ENCODE measurements at regions not wholly inside any gene's neighbourhood (a gene's known extent, or its start where the extent isn't known, plus 50 kb on each side); places are given as distances from the start of the nearest gene placed in this dataset.

DNA sequence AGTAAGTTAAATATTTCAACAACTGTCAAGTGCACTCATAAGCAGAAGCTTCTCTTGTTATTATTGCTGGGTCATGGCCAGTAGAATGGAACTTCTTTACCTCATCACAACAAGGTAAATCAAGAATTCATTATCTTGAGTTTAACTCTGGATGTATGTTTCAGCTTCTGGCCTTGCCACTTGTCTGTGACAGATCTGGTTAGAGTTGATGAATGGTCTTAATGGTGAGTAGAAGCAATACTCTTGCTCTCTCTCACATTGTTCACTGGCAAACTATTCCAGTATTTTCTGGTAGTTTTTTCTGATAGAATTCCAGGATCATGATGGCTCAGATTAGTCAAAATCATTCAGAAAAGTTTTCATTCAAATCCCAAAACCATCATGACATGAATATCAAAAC is 51.3 kb upstream of the NR4A2 start:
- DNase-seq, result no peak
- no peaks in the 10 kb centered on the region for H3K27me3 ChIP-seq (replicated peaks in 2 of 5; ENCODE audit: control insufficient read depth in 4 of 5, insufficient read depth in 5 of 5, low read length in 4 of 5)
- no peaks in the 10 kb centered on the region for H3K4me1 ChIP-seq (ENCODE audit: control extremely low read depth in 1 of 4, control insufficient read depth in 4 of 4, insufficient read depth in 4 of 4, low read length in 3 of 4)
- H3K4me3 ChIP-seq (ENCODE audit: control insufficient read depth in 1 of 7, extremely low read depth in 1 of 7, insufficient read depth in 4 of 7, low read depth in 2 of 7, low read length in 6 of 7), result no peak overlapping the region
- H3K36me3 ChIP-seq (ENCODE audit: control insufficient read depth in 4 of 4, insufficient read depth in 4 of 4, low read length in 3 of 4), result no peaks in the 10 kb centered on the region
- CTCF ChIA-PET, result interaction anchor here (1.9 kb wide), 1 partner anchor 15 kb away, joined by 5 read pairs; no protein-coding TSS in a partner anchor
- H3K9me3 ChIP-seq (ENCODE audit: control extremely low read depth in 1 of 5, control insufficient read depth in 4 of 5, insufficient read depth in 2 of 5, low read depth in 1 of 5, low read length in 4 of 5), result no peaks in the 10 kb centered on the region
- no peak overlapping the region for H3K27ac ChIP-seq (ENCODE audit: insufficient read depth in 1 of 2, low read depth in 1 of 2, low read length in 2 of 2, poor library complexity in 1 of 2, severe bottlenecking in 2 of 2)
- POLR2A ChIA-PET, result no interaction called here

DNA sequence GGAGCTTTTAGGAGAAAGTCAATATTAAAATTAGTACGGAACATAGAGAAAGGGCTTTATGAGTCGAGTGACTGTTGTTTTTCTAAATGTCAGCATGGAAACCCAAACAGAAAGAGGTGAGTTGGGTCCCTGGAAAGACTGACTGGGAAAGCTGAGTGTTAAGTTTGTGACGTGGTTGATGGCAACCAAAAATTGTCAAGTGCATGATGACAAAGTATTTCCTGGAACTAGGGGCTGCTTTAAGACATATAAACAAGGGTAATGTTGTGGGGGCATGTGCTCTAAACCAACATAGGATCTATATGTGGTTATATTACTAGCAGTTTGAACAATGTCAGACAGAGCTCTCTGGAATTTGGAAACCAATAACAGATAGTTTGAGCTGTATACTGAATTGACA is 50.9 kb upstream of the GPD2 start:
- Histone ChIP-seq H3K4me1 (ENCODE audit: control extremely low read depth in 1 of 4, control insufficient read depth in 4 of 4, insufficient read depth in 4 of 4, low read length in 3 of 4) (no peaks in the 10 kb centered on the region), H3K36me3 (ENCODE audit: control insufficient read depth in 4 of 4, insufficient read depth in 4 of 4, low read length in 3 of 4) (no peaks in the 10 kb centered on the region), H3K27ac (ENCODE audit: insufficient read depth in 1 of 2, low read depth in 1 of 2, low read length in 2 of 2, poor library complexity in 1 of 2, severe bottlenecking in 2 of 2) (no peak overlapping the region), H3K4me3 (ENCODE audit: control insufficient read depth in 1 of 7, extremely low read depth in 1 of 7, insufficient read depth in 4 of 7, low read depth in 2 of 7, low read length in 6 of 7) (no peak overlapping the region), H3K27me3 (replicated peaks in 2 of 5; ENCODE audit: control insufficient read depth in 4 of 5, insufficient read depth in 5 of 5, low read length in 4 of 5) (no peaks in the 10 kb centered on the region), H3K9me3 (ENCODE audit: control extremely low read depth in 1 of 5, control insufficient read depth in 4 of 5, insufficient read depth in 2 of 5, low read depth in 1 of 5, low read length in 4 of 5) (no peaks in the 10 kb centered on the region)
- CTCF ChIA-PET, result interaction anchor here (1.0 to 1.2 kb wide), 2 partner anchors 11 to 15 kb away, joined by 3 to 4 read pairs; no protein-coding TSS in a partner anchor
- WGBS (ENCODE audit: insufficient coverage), result 67% methylated on average over 3 of the region's 3 CpGs
- DNase-seq, result no peak
- POLR2A ChIA-PET, result no interaction called here
